GM13976 (cell line): ENCODE measurements at regions not wholly inside any gene's neighbourhood (a gene's known extent, or its start where the extent isn't known, plus 50 kb on each side); places are given as distances from the start of the nearest gene placed in this dataset.
"Not testable (repeated sequence)": the region's sequence is repeated elsewhere in the genome, so short reads cannot be mapped to it uniquely, and the experiment has no call there.

ENCODE experiments used
- DNase-seq: peaks from one replicate; pipeline ENCODE4 v3.0.0; 2012; ENCODE audit warnings: low spot score
- CTCF ChIP-seq: IDR thresholded peaks from 2 replicates; pipeline ENCODE4 v1.5.1; 2012; ENCODE audit warnings: borderline replicate concordance, mild to moderate bottlenecking; ENCODE audit not compliant: insufficient read depth; ENCODE audit errors: extremely low read depth, missing control alignments, control extremely low read depth
- in situ Hi-C: fragments of 300-500 bp; cut with MboI; formaldehyde crosslinking; loops from one replicate; pipeline ENCODE4 v1.12.0; 2022; ENCODE audit warnings: low sequenced_read_pairs, mixed read lengths, inconsistent platforms; ENCODE audit not compliant: unreplicated experiment

DNA sequence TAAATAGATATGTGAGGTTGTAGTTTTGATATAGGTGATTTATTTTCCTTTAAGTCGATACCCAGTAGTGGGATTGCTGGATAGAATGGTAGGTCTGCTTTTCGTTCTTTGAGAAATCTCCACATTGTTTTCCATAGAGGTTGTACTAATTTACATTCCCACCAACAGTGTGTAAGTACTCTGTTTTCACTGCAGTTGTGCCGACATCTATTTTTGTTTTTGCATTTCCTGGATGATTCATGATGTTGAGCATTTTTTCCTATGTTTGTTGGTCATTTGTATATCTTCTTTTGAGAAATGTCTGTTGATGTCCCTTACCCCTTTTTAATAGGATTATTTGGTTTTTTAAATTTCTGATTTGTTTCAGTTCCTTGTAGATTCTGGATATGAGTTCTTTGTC lies 120.7 kb downstream of the NAA11 start:
- no peak for DNase-seq
- in situ Hi-C loops, result no loop called here
- no peak for TF ChIP-seq CTCF

GRCh38 chr4:79201971-79202370 lies 123.9 kb downstream of the NAA11 start:
- no peak for DNase-seq
- in situ Hi-C loops, result no loop called here
- TF ChIP-seq CTCF, result no peak

DNA sequence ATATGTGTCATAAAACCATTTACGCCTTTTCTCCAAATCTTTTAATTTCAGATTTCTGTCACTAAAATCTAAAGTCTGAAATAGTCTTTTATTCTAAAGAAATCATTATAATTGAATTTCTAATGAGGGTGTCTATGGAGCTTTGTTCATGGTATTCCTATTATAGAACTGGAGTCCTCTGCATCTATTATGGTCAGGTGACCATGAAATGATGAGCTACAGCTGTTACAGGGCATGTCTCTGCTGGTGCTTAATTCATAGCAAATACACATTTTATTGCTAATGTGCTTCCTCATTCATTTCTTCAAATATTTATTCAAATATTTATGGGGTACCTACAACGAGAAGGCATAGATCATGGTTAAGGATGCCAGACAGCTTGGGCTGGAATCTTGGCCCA lies 126.1 kb downstream of the NAA11 start:
- in situ Hi-C loops, result no loop called here
- no peak for DNase-seq
- TF ChIP-seq CTCF, result no peak

DNA sequence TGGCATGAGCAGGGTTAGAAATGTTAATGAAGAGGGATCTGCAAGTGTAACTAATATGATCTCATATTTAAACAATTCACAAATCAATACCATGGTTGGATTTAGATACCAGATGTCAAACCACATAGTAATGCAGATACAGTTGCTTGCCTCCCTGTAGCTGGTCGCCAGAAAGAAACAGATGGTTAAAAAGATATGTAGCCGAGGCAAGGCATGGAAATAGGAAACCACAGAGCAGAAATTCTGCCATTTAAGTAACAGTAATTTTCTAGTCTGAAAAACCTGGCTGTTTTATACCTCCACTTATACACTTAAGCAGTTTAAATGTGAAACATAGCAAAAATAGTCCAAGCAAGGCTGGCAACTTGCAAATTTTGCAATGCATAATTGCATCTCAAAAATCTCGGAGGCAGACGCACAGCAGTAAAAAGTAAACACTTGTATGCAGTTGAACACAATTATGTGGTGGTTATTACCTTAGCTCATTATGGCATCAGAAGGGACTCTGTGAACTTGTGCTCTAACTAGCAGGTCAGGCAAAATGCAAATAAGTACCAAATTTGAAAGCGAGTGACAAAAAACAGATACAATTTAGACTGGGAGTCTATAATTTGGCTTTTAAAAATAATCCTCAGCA lies 126.8 kb downstream of the NAA11 start:
- no peak for DNase-seq
- in situ Hi-C loops, result no loop called here
- TF ChIP-seq CTCF, result no peak

DNA sequence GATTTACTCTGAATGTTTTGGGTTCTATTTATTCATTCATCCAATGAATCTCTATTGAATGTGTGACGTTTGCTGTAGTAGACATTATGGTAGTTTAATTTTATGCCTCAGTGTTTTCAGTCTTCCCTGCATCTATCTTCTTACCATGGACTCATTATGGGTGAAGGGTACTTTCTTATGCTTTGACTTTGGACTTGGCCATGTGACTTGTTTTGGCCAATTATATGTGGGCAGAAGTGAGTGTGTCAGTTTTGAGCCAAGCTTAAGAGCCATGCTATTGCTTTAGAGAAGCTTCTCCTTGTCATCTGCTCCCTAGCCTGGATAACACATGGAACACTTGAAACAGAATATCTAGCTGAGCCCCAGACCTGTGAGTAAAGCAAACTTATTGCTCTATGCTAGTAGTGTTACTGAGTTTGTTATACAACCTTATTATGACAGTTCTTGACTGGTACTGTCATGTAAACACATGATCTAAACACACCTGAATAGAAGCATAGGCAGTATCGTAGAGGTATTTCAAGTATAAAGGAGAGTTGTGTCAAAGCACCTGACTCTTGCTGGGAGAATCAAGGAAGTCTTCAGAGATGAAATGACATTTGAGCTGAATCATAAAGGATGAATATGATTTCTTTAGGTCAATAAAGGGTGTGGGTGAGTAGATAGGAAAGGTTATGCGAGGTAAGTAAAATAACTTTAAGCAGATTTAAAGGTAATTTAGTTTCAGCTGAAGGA lies 128.4 kb downstream of the NAA11 start:
- DNase-seq, result no peak
- no peak for TF ChIP-seq CTCF
- in situ Hi-C loops, result no loop called here

DNA sequence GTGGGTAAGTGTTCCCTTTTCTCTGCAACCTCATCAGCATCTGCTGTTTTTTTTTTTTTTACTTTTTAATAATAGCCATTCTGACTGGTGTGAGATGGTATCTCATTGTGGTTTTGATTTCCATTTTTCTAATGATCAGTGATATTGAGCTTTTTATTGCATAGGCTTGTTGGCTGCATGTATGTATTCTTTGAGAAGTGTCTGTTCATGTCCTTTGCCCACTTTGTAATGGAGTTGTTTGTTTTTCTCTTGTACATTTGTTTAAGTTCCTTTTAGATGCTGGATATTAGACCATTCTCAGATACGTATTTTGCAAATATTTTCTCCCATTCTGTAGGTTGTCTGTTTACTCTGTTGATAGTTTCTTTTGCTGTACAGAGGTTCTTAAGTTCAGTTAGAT lies 134.6 kb downstream of the NAA11 start:
- in situ Hi-C loops, DNase-seq: not testable (repeated sequence)

DNA sequence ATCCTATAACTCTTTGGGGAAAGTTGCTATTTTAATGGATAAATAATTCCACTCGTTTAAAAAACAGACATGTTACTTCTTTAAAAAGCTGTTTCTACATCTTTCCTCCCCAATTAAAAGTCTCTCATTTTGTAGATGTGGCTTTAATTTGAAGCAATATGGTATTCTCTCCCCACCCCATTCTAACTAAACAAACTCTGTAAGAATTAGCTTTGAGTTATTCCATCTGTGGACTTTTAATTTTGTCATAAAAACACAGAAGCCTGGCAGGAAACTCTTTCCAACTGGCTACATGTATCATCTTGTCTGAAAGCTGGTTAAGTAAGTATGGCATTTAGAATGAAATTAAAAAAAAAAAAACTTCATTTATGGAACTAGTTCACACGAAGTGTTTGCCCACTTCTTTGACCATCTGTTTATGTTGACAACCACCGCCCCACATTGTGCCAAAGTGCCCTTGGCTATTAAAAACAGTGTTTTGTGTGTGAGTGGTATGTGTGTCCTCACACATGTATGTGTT lies 140.3 kb downstream of the NAA11 start:
- DNase-seq, result no peak
- TF ChIP-seq CTCF, result no peak
- in situ Hi-C loops, result no loop called here
